ENCODE measurements at regions not wholly inside any gene's neighbourhood (a gene's known extent, or its start where the extent isn't known, plus 50 kb on each side); places are given as distances from the start of the nearest gene placed in this dataset.

DNA sequence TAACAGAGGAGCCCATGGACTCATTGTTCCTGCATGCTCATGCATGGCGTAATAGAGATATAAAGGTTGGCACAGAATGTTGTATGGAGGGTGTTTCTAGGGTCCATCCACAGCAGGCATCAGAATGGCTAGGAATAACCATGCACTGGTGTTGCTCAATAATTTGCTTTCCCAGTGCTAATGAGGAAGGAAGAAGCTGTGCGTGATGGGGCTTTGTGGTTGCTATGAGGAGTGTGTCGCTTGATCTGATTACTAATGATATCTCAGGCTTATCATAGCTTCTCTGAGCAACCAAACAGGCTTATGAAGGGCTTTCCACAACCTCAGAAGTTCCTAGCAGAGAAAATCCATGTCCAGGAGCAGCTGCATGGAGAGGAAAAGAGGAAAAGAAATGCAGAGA, 151.3 kb upstream of the TRPC7 start:
- Histone ChIP-seq H3K4me3 (no peak overlapping the region), H3K9me3 (no peaks in the 10 kb centered on the region), H3K36me3 (no peaks in the 10 kb centered on the region), H3K27ac (no peak overlapping the region), H3K4me1 (no peaks in the 10 kb centered on the region), H3K27me3 (no peaks in the 10 kb centered on the region)
- no peak for DNase-seq
- no peak for TF ChIP-seq POLR2A (IDR thresholded peaks at IDR 0.05)
- TF ChIP-seq, protein P1, sequence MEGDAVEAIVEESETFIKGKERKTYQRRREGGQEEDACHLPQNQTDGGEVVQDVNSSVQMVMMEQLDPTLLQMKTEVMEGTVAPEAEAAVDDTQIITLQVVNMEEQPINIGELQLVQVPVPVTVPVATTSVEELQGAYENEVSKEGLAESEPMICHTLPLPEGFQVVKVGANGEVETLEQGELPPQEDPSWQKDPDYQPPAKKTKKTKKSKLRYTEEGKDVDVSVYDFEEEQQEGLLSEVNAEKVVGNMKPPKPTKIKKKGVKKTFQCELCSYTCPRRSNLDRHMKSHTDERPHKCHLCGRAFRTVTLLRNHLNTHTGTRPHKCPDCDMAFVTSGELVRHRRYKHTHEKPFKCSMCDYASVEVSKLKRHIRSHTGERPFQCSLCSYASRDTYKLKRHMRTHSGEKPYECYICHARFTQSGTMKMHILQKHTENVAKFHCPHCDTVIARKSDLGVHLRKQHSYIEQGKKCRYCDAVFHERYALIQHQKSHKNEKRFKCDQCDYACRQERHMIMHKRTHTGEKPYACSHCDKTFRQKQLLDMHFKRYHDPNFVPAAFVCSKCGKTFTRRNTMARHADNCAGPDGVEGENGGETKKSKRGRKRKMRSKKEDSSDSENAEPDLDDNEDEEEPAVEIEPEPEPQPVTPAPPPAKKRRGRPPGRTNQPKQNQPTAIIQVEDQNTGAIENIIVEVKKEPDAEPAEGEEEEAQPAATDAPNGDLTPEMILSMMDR (IDR thresholded peaks at IDR 0.05) = no peak

DNA sequence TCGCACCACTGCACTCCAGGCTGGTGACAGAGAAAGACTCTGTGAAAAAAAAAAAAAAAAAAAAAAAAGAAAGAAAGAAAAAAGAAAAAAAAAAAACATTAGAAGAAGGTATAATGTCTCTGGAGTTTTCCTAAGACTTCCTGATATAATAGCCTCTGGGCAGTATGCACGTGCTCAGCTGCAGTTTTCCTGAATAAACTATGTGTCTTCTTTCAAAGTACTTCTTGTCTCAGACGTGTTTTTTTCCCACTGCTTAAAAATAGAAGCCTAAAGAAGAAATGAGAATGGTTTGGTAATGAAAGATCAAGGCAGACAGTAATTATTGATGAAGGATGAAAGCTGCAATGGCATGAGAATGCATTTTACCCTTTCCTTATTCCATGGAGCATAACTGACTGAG, 148.1 kb upstream of the TRPC7 start:
- H3K27me3 ChIP-seq = no peaks in the 10 kb centered on the region
- no peak overlapping the region for H3K4me3 ChIP-seq

DNA sequence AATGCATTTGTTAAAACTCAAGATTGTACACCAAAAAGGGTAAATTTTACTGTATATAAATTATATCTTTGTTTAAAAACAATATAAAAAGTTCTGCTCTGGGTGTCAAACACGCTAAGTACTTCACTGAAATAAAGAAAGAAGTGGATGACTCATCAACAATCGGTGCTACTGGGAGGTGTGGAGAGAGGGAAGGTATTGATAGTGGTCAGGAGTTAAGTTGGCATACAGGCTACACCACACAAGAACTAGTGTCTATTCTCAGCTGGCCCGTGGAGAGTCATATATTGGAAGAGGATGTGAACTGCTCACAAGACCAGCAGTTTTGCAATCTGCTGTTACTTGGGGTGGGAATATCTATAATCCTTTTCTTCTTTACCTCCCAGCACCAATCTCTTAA, 145.7 kb upstream of the TRPC7 start:
- no peaks in the 10 kb centered on the region for H3K9me3 ChIP-seq
- no peak for DNase-seq
- H3K27ac ChIP-seq = no peak overlapping the region
- no peak overlapping the region for H3K4me3 ChIP-seq
- no peaks in the 10 kb centered on the region for H3K4me1 ChIP-seq
- no peaks in the 10 kb centered on the region for H3K27me3 ChIP-seq
- TF ChIP-seq POLR2A (IDR thresholded peaks at IDR 0.05) = no peak
- TF ChIP-seq, protein P1 (IDR thresholded peaks at IDR 0.05) = no peak
- no peaks in the 10 kb centered on the region for H3K36me3 ChIP-seq

More for the DNA sequence above, 148.1 kb upstream of the TRPC7 start:
- H3K9me3 ChIP-seq = no peaks in the 10 kb centered on the region
- TF ChIP-seq POLR2A (IDR thresholded peaks at IDR 0.05) = no peak
- TF ChIP-seq, protein P1 (IDR thresholded peaks at IDR 0.05) = no peak
- no peaks in the 10 kb centered on the region for H3K36me3 ChIP-seq
- H3K4me1 ChIP-seq = no peaks in the 10 kb centered on the region
- DNase-seq = no peak
- no peak overlapping the region for H3K27ac ChIP-seq

DNA sequence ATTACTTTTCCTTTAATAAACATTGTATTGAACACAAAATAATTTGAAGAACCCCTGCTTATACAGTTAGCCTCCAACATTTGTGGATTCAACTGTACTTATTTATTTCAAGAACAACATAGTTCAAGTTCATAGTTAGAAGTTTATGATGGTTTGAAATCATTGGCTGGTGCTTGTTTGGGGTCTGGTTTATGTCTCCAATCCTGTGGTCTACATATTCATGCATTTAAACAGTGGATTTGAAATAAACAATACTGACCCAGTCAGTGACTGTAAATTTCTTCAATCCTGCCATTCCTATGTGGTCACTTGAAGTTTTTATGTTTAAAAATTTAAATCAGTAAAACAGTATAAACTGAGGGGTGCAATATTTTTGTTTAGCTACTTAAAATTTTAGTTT, 145.1 kb upstream of the TRPC7 start:
- Histone ChIP-seq H3K4me3 (no peak overlapping the region), H3K36me3 (no peaks in the 10 kb centered on the region), H3K27ac (no peak overlapping the region), H3K4me1 (no peaks in the 10 kb centered on the region), H3K27me3 (no peaks in the 10 kb centered on the region), H3K9me3 (no peaks in the 10 kb centered on the region)
- no peak for DNase-seq
- TF ChIP-seq POLR2A (IDR thresholded peaks at IDR 0.05) = no peak
- TF ChIP-seq, protein P1 (IDR thresholded peaks at IDR 0.05) = no peak

DNA sequence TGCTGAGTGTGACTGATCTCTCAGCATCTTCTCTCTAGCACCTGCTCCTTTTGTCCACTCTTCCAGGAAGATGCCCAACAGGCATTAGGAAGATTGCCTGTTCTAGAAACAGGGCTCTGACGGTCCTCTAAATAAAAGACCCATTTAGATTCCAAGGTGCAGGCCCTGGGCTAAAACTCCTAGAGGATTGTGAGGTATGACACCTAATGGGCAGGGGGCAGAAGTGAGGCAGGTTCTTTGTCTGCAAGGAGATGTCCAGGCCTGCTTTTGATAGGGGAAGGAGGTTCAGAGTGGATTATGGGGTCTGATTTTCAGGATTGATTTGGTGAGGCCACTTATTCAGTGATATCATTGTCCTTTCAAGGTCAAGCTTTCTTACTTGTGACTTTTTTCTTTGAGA, 140.8 kb upstream of the TRPC7 start:
- TF ChIP-seq, protein P1 (IDR thresholded peaks at IDR 0.05) = no peak
- no peak for TF ChIP-seq POLR2A (IDR thresholded peaks at IDR 0.05)
- Histone ChIP-seq H3K9me3 (no peaks in the 10 kb centered on the region), H3K4me3 (no peak overlapping the region), H3K27ac (no peak overlapping the region), H3K36me3 (no peaks in the 10 kb centered on the region), H3K4me1 (no peaks in the 10 kb centered on the region), H3K27me3 (no peaks in the 10 kb centered on the region)
- DNase-seq = no peak

DNA sequence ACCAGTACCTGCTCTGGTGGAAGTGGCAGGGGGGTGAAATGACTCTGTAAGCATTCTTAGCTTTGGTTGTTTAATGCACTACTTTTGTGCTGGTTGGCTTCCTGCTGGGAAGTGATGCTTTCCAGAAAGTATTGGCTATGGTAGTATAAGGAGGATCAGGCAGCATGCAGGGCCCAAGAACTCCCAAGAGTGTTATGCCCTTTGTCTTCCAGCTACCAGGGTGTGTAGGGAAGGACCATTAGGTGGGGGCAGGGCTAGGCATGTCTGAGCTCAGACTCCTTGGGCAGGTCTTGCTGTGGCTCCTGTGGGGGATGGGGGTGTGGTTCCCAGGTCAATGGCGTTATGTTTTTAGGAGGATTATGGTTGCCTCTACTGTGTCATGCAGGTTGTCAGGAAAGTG, 135.8 kb upstream of the TRPC7 start:
- no peak for DNase-seq
- Histone ChIP-seq H3K27me3 (no peaks in the 10 kb centered on the region), H3K36me3 (no peaks in the 10 kb centered on the region), H3K9me3 (no peaks in the 10 kb centered on the region), H3K4me3 (no peak overlapping the region), H3K27ac (no peak overlapping the region), H3K4me1 (no peaks in the 10 kb centered on the region)
- TF ChIP-seq POLR2A (IDR thresholded peaks at IDR 0.05) = no peak
- TF ChIP-seq, protein P1 (IDR thresholded peaks at IDR 0.05) = no peak

All from Peyer's patch (tissue), 4 donors.